Kasumi-1 (cell line): ENCODE measurements at regions not wholly inside any gene's neighbourhood (a gene's known extent, or its start where the extent isn't known, plus 50 kb on each side); places are given as distances from the start of the nearest gene placed in this dataset.

Experiments used
- DNase-seq, 2 experiments: peaks; one replicate each; lab custom pipeline; 2025; lab: John Stamatoyannopoulos, UW

GRCh38 chr2:212945526-212945925, 205.9 kb downstream of the IKZF2 start:
- no peak for DNase-seq

DNA sequence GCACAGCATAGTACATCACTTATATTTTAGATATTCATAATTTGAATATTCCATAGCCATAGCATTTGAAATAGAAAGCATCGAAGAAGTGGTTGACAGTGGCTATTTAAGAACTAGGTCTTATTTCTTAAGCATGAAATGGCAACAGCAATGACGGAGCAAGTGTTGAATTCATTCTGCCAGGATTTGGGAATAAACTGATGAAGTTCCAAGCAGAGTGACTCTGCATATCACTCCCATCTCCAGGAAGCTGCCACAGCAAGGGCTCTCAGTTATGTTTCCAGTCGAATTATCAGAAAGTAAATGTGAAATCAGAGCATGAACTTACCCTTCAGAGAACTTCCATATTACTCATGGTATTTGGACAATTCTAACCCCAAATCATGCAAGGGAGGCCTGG, 208.1 kb downstream of the IKZF2 start:
- no peak for DNase-seq

- DNase-seq = no peak
These were observed 210.1 kb downstream of the IKZF2 start for GRCh38 chr2:212941361-212941760.

DNA sequence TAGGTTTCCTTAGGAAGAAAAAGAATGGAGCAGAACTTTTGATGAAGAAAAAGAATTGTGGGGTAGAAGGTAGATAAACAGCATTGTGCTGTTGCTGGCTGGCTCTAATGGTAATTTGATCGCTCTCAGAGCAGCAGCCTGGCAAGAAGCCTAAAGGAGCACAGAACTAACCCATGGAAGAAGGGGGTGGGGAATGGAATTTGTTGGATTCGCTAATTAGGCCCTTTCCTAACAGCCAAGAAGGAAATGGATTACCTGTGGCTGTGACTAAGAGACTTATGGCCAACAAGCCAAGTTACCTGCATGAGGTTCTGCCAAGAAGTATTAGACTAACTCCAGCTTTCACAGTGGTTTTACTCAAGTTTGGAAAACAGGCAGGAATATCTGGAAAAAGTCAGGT, 210.6 kb downstream of the IKZF2 start:
- DNase-seq = no peak

DNA sequence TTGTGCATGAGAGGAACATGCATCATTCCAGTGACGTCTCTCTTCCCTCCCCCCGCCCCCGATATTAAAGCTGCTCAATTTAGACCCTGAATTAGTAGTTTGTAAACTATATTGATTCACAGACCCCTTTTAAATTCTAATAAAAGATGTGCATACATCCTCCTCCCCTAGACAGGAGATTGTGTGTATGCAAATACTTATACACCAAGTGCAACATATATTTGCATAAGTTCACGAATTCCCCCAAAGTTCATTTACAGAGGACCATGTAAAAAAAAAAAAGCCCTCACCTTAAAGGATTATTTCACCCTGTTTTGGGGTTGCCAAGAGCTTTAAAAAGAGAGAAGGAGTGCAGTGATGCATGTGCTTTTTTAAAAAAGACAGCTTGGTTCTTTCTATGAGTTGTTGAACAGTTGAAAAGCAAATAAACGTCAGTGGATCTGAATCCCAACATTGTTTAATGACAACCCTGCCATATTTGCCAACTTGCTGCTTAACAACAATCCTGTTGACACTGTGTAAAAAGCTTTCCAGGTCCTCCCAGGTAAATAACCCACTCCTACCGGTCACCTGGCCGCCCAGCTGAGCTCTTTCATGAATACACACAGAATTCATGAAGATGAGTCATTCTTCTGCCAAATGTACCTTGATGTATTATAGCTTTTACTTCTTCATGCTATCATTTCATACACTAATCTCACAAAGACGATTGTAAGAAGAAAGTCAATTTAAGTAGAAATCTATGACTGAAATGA, 211.5 kb downstream of the IKZF2 start:
- DNase-seq = no peak

DNA sequence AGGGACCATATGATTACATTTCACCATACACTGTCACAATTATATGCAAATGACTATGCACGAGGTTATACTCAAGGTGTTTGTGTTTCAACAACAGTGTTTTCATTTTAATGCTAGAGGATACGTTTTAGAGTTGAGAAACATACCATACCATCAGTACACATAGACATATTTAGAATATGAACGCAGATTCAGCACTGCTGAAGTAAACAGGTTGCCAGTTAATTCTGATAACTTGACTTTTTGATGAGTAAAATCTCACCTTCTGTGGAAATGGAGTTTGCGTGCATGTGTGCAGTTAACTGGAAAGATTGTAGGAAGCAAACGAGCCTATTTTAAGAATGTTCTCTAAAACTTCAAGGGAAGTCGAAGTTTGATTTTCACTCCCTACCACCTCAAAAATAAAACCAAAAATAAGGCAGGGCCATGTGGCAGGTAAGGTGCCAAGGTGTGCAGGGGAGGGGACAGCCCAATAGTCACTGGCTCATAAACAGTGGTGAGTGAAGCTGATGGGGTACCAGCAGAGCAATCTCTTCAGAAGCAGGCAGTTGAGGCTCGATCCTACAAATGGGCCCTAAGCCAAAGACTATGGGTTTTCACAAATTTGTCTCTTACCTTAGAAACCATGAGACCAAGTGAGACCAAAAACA, 213.1 kb downstream of the IKZF2 start:
- no peak for DNase-seq

GRCh38 chr2:212936572-212936971, 214.8 kb downstream of the IKZF2 start:
- no peak for DNase-seq

- DNase-seq = no peak
These were observed 215.7 kb downstream of the IKZF2 start for GRCh38 chr2:212935752-212936151.

DNA sequence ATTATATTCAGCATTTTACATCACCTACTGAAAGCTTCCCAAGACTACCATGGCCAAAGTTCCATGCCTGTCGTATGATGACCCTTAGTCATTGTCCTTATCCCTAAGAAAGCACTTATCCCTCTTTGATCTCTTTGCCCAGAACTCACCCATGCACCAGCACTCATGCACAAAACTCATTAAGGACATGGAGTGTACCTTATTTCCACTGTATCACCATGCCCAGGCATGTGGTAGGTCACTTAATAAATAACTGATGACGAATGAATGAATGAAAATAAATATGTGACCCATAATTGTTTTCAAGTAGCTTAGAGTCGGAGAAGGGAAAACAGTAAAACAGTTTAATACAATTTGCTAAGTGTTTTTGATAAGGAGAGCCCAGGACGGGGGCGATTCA, 220.1 kb downstream of the IKZF2 start:
- no peak for DNase-seq

GRCh38 chr2:212930556-212931260, 220.7 kb downstream of the IKZF2 start:
- no peak for DNase-seq

DNA sequence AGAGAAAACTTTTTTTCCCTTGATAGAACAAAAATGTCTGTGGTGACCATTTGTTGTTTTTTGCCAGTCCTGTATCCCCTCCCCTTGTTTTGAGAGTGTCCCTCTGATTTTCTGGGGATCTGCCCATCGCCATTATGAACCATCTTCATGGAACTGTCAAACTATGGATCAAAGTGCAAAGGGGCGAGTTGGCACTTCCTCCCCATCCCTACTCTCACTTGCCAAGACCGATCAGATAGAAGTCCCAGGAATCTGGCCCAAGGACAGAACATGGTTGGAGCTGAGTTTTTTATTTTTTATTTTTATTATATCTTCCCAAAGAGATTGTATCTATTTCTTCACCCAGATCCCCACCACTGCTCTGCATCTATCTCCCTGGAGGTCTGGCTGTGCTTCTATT, 221.4 kb downstream of the IKZF2 start:
- DNase-seq = no peak

DNA sequence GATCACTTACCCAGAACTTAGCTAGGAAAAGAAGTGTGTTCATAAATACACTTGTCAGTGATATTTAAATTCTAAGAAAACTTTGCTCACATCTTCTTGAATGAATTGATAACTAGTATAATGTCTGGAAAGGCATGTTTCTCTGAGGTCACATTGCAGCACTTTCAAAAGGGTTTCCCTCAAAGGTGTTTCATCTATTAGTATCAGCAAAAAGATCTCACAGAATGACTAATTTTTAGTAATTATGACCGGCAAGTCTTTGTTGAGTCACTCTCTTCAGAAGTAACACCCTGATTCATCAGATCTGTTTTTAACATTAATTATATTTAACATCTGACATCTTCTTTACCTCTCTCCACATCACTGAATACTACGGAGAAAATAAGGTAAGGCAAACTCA, 222.3 kb downstream of the IKZF2 start:
- no peak for DNase-seq

DNA sequence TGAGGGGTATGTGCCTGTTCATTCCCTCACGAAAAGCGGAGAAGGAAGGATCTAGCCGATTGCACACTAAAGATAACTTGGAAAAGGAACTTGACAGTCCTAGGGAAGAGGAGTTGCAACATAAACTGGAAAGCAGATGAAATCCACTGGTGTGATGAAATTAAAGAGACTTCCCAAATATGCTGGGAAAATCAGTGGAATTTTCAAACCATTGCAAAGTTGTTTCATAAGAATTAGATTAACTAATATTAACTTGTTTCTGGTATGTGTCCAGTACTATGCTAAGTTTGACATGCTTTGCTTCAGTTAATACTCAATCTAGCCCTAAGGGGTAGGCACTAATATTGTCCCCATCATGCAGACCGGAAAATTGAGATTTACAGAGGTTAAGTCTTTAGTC, 222.7 kb downstream of the IKZF2 start:
- DNase-seq = no peak

DNA sequence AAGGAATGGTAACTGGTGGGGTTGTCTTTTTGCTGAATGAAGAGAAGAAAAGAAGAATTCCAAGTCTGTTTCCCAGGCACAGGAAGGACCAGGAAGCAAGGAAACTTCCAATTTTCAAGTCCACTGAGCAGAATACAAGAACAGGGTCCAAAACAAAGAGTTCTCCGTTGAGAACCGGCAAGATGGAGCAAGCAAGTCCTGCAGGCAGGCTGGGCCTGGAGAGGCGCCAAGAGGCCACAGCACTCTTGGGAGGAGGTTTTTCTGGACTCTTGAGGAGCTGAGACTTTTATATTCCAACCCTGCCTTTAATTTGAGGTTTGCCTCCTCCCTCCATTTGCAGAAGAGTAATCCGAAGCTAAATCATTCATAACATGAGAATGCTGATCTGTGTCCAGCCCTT, 224.5 kb downstream of the IKZF2 start:
- DNase-seq = no peak

- DNase-seq = no peak
These were observed 228.0 kb downstream of the IKZF2 start for GRCh38 chr2:212923393-212923792.

- DNase-seq = no peak
These were observed 228.7 kb downstream of the IKZF2 start for GRCh38 chr2:212922701-212923100.

DNA sequence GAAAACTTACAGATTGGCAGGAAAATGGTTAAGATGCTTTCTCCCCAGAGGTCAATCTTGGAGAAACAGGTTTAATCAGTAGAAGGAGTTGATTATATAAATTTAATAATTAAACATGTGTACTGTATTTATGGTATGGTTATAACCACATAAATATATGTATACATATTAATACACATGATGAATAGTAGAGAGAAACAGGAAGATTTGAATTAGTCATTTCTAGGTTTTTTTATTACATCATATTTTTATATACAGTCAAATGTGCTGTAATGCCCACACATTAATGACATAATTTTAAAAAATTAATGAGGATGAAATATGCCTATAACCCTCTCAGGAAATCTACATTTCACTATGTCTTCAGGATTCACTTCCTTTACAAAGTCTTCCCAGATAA, 229.7 kb downstream of the IKZF2 start:
- no peak for DNase-seq

DNA sequence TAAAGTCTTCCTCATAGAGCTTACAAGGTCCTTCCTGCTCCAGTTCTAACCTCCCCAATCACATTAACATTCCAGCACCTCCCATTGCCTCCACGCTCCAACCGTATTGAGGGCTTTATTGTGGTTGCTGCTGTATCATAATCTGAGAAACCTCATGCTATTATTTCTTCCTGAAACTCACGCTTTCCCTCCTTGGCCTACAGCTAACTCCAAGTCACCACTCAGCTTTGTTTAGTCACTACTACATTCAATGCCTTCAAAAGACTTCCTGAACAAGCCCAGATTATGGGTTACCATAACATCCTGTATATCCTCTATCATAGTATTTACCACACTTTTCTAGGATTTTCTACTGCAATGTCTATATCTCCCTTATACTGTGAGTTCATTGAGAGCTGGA, 230.4 kb downstream of the IKZF2 start:
- DNase-seq = no peak

DNA sequence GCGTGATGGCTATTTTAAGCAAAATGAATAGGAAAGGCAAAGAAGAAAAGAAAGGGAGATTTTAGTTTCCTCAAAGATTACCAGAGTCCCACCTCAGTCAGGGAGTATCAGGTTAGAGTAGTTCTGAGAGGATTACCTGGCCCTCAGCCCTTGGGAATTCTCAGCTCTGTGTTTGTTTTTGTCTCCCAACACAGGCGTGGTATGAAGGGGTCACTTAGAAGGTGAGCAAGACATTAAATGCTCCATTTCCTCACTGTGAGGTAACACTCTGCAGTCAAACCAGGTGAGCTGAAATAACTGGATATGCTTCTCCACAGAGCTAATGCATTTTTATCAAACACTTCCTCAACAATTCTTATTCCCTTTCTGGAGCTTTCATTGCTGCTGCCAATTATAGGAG, 232.2 kb downstream of the IKZF2 start:
- no peak for DNase-seq

- no peak for DNase-seq
These were observed 233.1 kb downstream of the IKZF2 start for GRCh38 chr2:212918336-212918735.

GRCh38 chr2:212915121-212915782, 236.2 kb downstream of the IKZF2 start:
- no peak for DNase-seq

GRCh38 chr2:212914392-212914791, 237.0 kb downstream of the IKZF2 start:
- DNase-seq = peak; percentile 12 to 46
